Epithelial cell of esophagus (primary cell): ENCODE measurements at regions not wholly inside any gene's neighbourhood (a gene's known extent, or its start where the extent isn't known, plus 50 kb on each side); places are given as distances from the start of the nearest gene placed in this dataset.

Source experiments
- DNase-seq: peaks from one replicate; pipeline ENCODE4 v3.0.0; 2010; ENCODE audit warnings: low read depth
- H3K4me3 ChIP-seq: 2 replicates; pipeline ENCODE4 v1.5.1; 2011; ENCODE audit warnings: mild to moderate bottlenecking, low read length, control low read depth
- TF ChIP-seq, protein P1 (sequence below): IDR thresholded peaks from 2 replicates; pipeline ENCODE4 v1.5.1; 2011; ENCODE audit warnings: low read depth, mild to moderate bottlenecking, low read length, control low read depth, inconsistent platforms; ENCODE audit not compliant: insufficient read depth; ENCODE audit errors: missing control alignments

DNA sequence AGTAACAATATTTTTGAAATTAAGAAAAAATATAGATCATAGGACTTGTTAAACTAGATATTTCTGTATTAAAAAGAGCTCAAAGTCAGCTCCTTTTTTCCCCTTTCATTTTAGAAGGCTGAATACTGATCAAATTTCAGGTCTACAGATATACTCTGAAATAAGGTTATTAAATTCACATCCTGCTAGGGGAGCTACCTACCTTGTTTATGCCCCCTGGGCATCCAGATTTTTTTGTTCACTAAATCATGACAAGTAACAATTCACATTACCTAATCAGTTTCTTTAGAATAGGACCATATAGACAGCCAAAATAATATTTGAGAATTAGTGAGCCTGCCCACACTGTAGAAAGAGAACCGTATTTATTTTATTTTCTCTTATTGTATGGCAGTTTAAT, 276.2 kb downstream of the USP25 start:
- TF ChIP-seq, protein P1, sequence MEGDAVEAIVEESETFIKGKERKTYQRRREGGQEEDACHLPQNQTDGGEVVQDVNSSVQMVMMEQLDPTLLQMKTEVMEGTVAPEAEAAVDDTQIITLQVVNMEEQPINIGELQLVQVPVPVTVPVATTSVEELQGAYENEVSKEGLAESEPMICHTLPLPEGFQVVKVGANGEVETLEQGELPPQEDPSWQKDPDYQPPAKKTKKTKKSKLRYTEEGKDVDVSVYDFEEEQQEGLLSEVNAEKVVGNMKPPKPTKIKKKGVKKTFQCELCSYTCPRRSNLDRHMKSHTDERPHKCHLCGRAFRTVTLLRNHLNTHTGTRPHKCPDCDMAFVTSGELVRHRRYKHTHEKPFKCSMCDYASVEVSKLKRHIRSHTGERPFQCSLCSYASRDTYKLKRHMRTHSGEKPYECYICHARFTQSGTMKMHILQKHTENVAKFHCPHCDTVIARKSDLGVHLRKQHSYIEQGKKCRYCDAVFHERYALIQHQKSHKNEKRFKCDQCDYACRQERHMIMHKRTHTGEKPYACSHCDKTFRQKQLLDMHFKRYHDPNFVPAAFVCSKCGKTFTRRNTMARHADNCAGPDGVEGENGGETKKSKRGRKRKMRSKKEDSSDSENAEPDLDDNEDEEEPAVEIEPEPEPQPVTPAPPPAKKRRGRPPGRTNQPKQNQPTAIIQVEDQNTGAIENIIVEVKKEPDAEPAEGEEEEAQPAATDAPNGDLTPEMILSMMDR = no peak
- DNase-seq = no peak
- H3K4me3 ChIP-seq = no peak overlapping the region

GRCh38 chr21:16007943-16008342, 278.2 kb downstream of the USP25 start:
- peak; percentile 10 for DNase-seq
- H3K4me3 ChIP-seq = no peak overlapping the region
- TF ChIP-seq, protein P1 = no peak

DNA sequence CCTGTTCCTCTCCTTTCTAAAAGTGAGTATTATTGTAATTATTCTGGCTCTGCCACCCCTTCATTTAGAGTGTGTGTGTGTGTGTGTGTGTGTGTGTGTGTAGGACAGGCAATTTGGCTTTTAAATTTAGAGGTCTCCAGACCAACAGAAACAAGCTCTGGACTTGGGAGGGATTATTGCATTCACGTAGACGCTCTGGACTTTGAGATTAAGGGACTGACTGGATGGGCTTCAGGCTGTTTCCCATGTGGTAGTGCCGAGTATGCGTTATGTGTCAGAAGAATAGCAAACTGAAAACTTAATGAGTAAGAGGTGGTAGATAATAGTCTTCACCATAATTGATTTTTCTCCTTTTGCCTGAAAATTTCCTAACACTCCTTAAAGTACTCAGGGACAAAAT, 281.9 kb downstream of the USP25 start:
- no peak for DNase-seq

GRCh38 chr21:16013570-16013969, 283.8 kb downstream of the USP25 start:
- no peak overlapping the region for H3K4me3 ChIP-seq
- TF ChIP-seq, protein P1 = no peak
- DNase-seq = no peak

More for the DNA sequence above, 281.9 kb downstream of the USP25 start:
- TF ChIP-seq, protein P1 = no peak
- H3K4me3 ChIP-seq = no peak overlapping the region

DNA sequence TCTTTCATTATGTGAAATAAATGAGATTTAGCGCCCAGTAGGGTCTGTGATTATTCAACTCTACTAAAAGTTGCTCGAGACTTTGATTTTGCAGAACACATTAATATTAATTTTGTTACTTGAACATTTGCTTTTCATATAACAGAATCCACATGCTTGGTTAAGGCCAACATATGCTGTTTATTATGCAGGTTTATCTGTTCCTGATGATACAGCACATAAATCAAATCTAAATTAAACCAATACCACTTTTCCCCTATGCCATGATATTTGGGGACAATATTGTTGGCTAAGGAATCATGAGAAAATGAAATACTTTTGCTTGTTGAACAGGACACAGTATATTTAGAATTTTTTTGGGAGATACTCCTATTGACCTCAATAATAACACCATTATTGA, 291.1 kb downstream of the USP25 start:
- TF ChIP-seq, protein P1 = no peak
- DNase-seq = no peak

GRCh38 chr21:16022116-16022515, 292.3 kb downstream of the USP25 start:
- H3K4me3 ChIP-seq = no peak overlapping the region
- TF ChIP-seq, protein P1 = no peak
- DNase-seq = no peak

More for the DNA sequence above, 291.1 kb downstream of the USP25 start:
- no peak overlapping the region for H3K4me3 ChIP-seq

DNA sequence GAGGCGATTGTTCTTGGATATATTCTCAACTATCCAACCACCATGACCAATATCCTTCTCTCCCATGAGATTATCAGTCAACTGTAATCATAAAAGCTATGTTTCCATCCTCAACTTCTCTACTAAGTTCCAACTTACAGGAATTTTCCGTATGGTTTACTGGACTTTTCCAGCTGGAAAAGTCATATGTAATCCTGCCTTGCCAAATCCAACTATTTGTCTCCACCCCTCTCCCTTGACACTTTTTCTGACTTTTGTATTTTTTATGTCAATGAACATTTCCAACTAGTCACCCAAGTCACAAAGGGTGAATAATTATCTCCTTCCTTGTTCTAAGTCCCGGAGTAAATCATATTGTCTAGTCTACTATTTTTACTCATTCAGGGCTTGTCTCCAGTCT, 293.1 kb downstream of the USP25 start:
- DNase-seq = no peak
- H3K4me3 ChIP-seq = no peak overlapping the region
- TF ChIP-seq, protein P1 = no peak
